GM19035 (cell line): ENCODE measurements at regions not wholly inside any gene's neighbourhood (a gene's known extent, or its start where the extent isn't known, plus 50 kb on each side); places are given as distances from the start of the nearest gene placed in this dataset.

Source experiments
- ATAC-seq: cut with Tn5 transposase; IDR thresholded peaks from one replicate; pipeline ENCODE4 v1.9.1; 2021; ENCODE audit not compliant: unreplicated experiment

GRCh38 chr1:21347072-21347581 is 56.9 kb upstream of the ECE1 start:
- ATAC-seq: no peak

GRCh38 chr1:21346365-21347071 is 56.3 kb upstream of the ECE1 start:
- no peak for ATAC-seq

- peak; percentile 35 for ATAC-seq
Measured at GRCh38 chr1:21344750-21345443, 54.6 kb upstream of the ECE1 start.

- ATAC-seq: no peak
Measured at GRCh38 chr1:21344098-21344749, 54.0 kb upstream of the ECE1 start.

GRCh38 chr1:21342961-21343838 is 52.9 kb upstream of the ECE1 start:
- no peak for ATAC-seq

GRCh38 chr1:21341517-21342078 is 51.3 kb upstream of the ECE1 start:
- no peak for ATAC-seq

GRCh38 chr1:21341022-21341421 is 50.8 kb upstream of the ECE1 start:
- no peak for ATAC-seq

- ATAC-seq: no peak
Measured at GRCh38 chr1:21340230-21340945, 50.1 kb upstream of the ECE1 start.
